Heart left ventricle (tissue), 13 donors: ENCODE measurements at regions not wholly inside any gene's neighbourhood (a gene's known extent, or its start where the extent isn't known, plus 50 kb on each side); places are given as distances from the start of the nearest gene placed in this dataset.

Experiments used
- POLR2A ChIP-seq, 2 donors: fragments of 450-650 bp; IDR thresholded peaks; one replicate each; pipeline ENCODE4 v1.6.1; 2017; ENCODE audit warnings: antibody characterized with exemption in 2 of 2, mild to moderate bottlenecking in 2 of 2, moderate library complexity in 2 of 2
- TF ChIP-seq, protein P1 (sequence below), 12 donors: fragments of 200-600 bp; sonication (generic) in 4 of 12; IDR thresholded peaks; one replicate each; pipeline versions ENCODE4 v1.5.0 to v1.8.0; 2018 to 2022; ENCODE audit warnings: antibody characterized with exemption in 12 of 12, mild to moderate bottlenecking in 5 of 12
- donor health status: ischemic (EF 13 %, LVEDD 7.1; RV severe dilation, severe dysfunction).
- donor health status: DM: no; HTN: yes; CAD: no.
- donor health status: DM: no; HTN: no; CAD: no.
- donor health status: ischemic (EF 25% LVEDD 6.9; RV normal size, moderate dysfunction).
- donor health status: ischemic (EF 25% LVEDD 5.7; RV mildly dilated, moderate dysfunction).
- donor health status: ischemic (EF 35%, LVEDD 5.7; RV mildly dilated, moderate dysfunction).
- donor health status: nonischemic (EF 11% LVEDD 7.7; RV severe dilation, severe dysfunction).
- donor health status: DM: yes; HTN: yes; CAD: no.
- donor health status: PGD.
- donor health status: ischemic (EF 29% LVEDD 5.4; RV normal size, mild dysfunction).
- donor health status: nonischemic (EF 23%, LVEDD 6.1; RV moderate dilation, normal function).

- TF ChIP-seq, protein P1, sequence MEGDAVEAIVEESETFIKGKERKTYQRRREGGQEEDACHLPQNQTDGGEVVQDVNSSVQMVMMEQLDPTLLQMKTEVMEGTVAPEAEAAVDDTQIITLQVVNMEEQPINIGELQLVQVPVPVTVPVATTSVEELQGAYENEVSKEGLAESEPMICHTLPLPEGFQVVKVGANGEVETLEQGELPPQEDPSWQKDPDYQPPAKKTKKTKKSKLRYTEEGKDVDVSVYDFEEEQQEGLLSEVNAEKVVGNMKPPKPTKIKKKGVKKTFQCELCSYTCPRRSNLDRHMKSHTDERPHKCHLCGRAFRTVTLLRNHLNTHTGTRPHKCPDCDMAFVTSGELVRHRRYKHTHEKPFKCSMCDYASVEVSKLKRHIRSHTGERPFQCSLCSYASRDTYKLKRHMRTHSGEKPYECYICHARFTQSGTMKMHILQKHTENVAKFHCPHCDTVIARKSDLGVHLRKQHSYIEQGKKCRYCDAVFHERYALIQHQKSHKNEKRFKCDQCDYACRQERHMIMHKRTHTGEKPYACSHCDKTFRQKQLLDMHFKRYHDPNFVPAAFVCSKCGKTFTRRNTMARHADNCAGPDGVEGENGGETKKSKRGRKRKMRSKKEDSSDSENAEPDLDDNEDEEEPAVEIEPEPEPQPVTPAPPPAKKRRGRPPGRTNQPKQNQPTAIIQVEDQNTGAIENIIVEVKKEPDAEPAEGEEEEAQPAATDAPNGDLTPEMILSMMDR (IDR thresholded peaks at IDR 0.05) = no peak
- no peak for TF ChIP-seq POLR2A (IDR thresholded peaks at IDR 0.05)
Measured at GRCh38 chr1:81682490-81682889, 118.2 kb upstream of the ADGRL2 start.
